HCT116 (cell line): ENCODE measurements at regions not wholly inside any gene's neighbourhood (a gene's known extent, or its start where the extent isn't known, plus 50 kb on each side); places are given as distances from the start of the nearest gene placed in this dataset.

ENCODE experiments used
- ATAC-seq: fragments of 200-7000 bp; cut with Tn5 transposase; 2 replicates; pipeline ENCODE4 v1.9.1; 2020; ENCODE audit warnings: mild to moderate bottlenecking, moderate library complexity
- BruUV-seq: library from RNA; stranded (reverse); fragments of 400-500 nt; replicated peaks from 2 replicates; lab custom pipeline; 2021; lab: Mats Ljungman, UMichigan
- CTCF ChIA-PET: fragments of 300-600 bp; sonication (Branson Sonifier 250); formaldehyde crosslinking; loops from one replicate; lab custom pipeline; 2021; ENCODE audit warnings: antibody characterized with exemption; lab: Charles Lee
- POLR2A ChIA-PET: fragments of 300-600, 350-600 bp; sonication (Branson Sonifier 250); formaldehyde crosslinking; loops from one replicate; lab custom pipeline; 2021; ENCODE audit warnings: antibody characterized with exemption; lab: Charles Lee
- RAD21 ChIA-PET, 2 experiments: fragments of 300-600 bp; sonication (Branson Sonifier 250); formaldehyde crosslinking; loops; one replicate each; lab custom pipeline; 2023; ENCODE audit warnings: low total read pairs in 2 of 2; ENCODE audit not compliant: uncharacterized antibody in 2 of 2, unreplicated experiment in 2 of 2, low non-redundant PET in 1 of 2; lab: Charles Lee
- DNase-seq: peaks from one replicate; pipeline ENCODE4 v3.0.0-alpha.2; 2010; ENCODE audit warnings: low read depth, low spot score
- H2AFZ ChIP-seq: fragments of 200-600 bp; shearing (Covaris generic), sonication (generic); 2 replicates; pipeline ENCODE4 v1.6.1; 2017; ENCODE audit warnings: low read depth, mixed run types, mixed read lengths, antibody characterized with exemption, low read length; ENCODE audit not compliant: poor library complexity, severe bottlenecking
- H3K27ac ChIP-seq: 2 replicates; pipeline ENCODE4 v1.5.1; 2012; ENCODE audit warnings: low read depth, low read length
- H3K27me3 ChIP-seq: fragments of 200-600 bp; sonication (generic); 2 replicates; pipeline ENCODE4 v1.6.1; 2016; ENCODE audit warnings: mixed run types, low read length, mixed read lengths; ENCODE audit not compliant: insufficient read depth
- H3K36me3 ChIP-seq, 2 experiments: fragments of 200-500 bp in 1 of 2; fragments of 200-600 bp in 1 of 2; sonication (Bioruptor generic) in 1 of 2; sonication (generic) in 1 of 2; 2 replicates each; pipeline versions ENCODE4 v1.5.1 to v1.6.1; 2014 to 2016; ENCODE audit warnings: low read length in 2 of 2, inconsistent platforms in 1 of 2, mixed read lengths in 1 of 2, mixed run types in 1 of 2; ENCODE audit not compliant: insufficient read depth in 2 of 2, control insufficient read depth in 1 of 2
- H3K4me1 ChIP-seq, 2 experiments: fragments of 200-600 bp in 1 of 2; sonication (generic) in 1 of 2; 2 replicates each; pipeline versions ENCODE4 v1.5.1 to v1.6.1; 2012 to 2017; ENCODE audit warnings: low read length in 2 of 2, inconsistent platforms in 1 of 2, mild to moderate bottlenecking in 1 of 2, mixed read lengths in 1 of 2, mixed run types in 1 of 2, moderate library complexity in 1 of 2; ENCODE audit not compliant: insufficient read depth in 2 of 2, control insufficient read depth in 1 of 2
- H3K4me2 ChIP-seq: fragments of 200-600 bp; sonication (generic); 2 replicates; pipeline ENCODE4 v1.6.1; 2017; ENCODE audit warnings: mixed run types, low read length, mixed read lengths
- H3K4me3 ChIP-seq, 2 experiments: fragments of 200-600 bp in 1 of 2; sonication (generic) in 1 of 2; replicated peaks in 1 of 2; 2 replicates each; pipeline ENCODE4 v1.5.1; 2011 to 2016; ENCODE audit warnings: low read length in 2 of 2, control low read depth in 1 of 2, low read depth in 1 of 2, mild to moderate bottlenecking in 1 of 2, mixed read lengths in 1 of 2, mixed run types in 1 of 2
- H3K79me2 ChIP-seq: fragments of 200-600 bp; sonication (generic); 2 replicates; pipeline ENCODE4 v1.6.1; 2017; ENCODE audit warnings: mild to moderate bottlenecking, mixed run types, low read length, moderate library complexity, mixed read lengths; ENCODE audit not compliant: insufficient read depth
- H3K9ac ChIP-seq: fragments of 200-600 bp; sonication (generic); 2 replicates; pipeline ENCODE4 v1.6.1; 2016; ENCODE audit warnings: low read length, mixed read lengths
- H3K9me2 ChIP-seq: fragments of 200-600 bp; sonication (generic), shearing (Covaris generic); 2 replicates; pipeline ENCODE4 v1.6.1; 2017; ENCODE audit warnings: mixed run types, mild to moderate bottlenecking, moderate library complexity; ENCODE audit not compliant: insufficient read depth
- H3K9me3 ChIP-seq, 2 experiments: fragments of 200-500 bp in 1 of 2; fragments of 200-600 bp in 1 of 2; sonication (Bioruptor generic) in 1 of 2; sonication (generic) in 1 of 2; 2 replicates each; pipeline ENCODE4 v1.6.1; 2014 to 2017; ENCODE audit warnings: low read length in 2 of 2, mixed read lengths in 2 of 2, inconsistent platforms in 1 of 2, low read depth in 1 of 2, mild to moderate bottlenecking in 1 of 2, mixed run types in 1 of 2, moderate library complexity in 1 of 2; ENCODE audit not compliant: control insufficient read depth in 1 of 2, insufficient read depth in 1 of 2
- H4K20me1 ChIP-seq: fragments of 200-600 bp; sonication (generic), shearing (Covaris generic); 2 replicates; pipeline ENCODE4 v1.6.1; 2017; ENCODE audit warnings: mixed run types, mild to moderate bottlenecking, moderate library complexity; ENCODE audit not compliant: insufficient read depth
- CEBPB ChIP-seq: IDR thresholded peaks from 2 replicates; pipeline ENCODE4 v1.6.1; 2012; ENCODE audit warnings: low read depth
- CTCF ChIP-seq, 3 experiments: fragments of 200-600 bp in 1 of 3; sonication (generic) in 1 of 3; IDR thresholded peaks in 2 of 3; conservative IDR thresholded peaks in 1 of 3; 2 replicates each; pipeline ENCODE4 v1.5.1; 2012 to 2017; ENCODE audit warnings: low read depth in 2 of 3, low read length in 2 of 3, antibody characterized with exemption in 1 of 3, borderline replicate concordance in 1 of 3, control low read depth in 1 of 3, mild to moderate bottlenecking in 1 of 3, mixed read lengths in 1 of 3, mixed run types in 1 of 3, moderate library complexity in 1 of 3; ENCODE audit not compliant: insufficient read depth in 1 of 3
- EGR1 ChIP-seq: IDR thresholded peaks from 2 replicates; pipeline ENCODE4 v1.6.1; 2012; ENCODE audit warnings: low read depth
- ELF1 ChIP-seq: IDR thresholded peaks from 2 replicates; pipeline ENCODE4 v1.6.1; 2012; ENCODE audit warnings: low read depth, borderline replicate concordance
- EZH2phosphoT487 ChIP-seq: fragments of 200-600 bp; IDR thresholded peaks from 2 replicates; pipeline ENCODE4 v1.6.1; 2018; ENCODE audit warnings: antibody characterized with exemption, borderline replicate concordance
- JUND ChIP-seq: IDR thresholded peaks from 2 replicates; pipeline ENCODE4 v1.6.1; 2012
- POLR2A ChIP-seq: IDR thresholded peaks from 2 replicates; pipeline ENCODE4 v1.7.0; 2011; ENCODE audit warnings: borderline replicate concordance; ENCODE audit not compliant: insufficient read depth, insufficient read length; ENCODE audit errors: extremely low read depth
- RAD21 ChIP-seq: IDR thresholded peaks from 2 replicates; pipeline ENCODE4 v1.6.1; 2012; ENCODE audit warnings: low read depth, mild to moderate bottlenecking
- REST ChIP-seq: IDR thresholded peaks from 2 replicates; pipeline ENCODE4 v1.6.1; 2012; ENCODE audit warnings: low read depth
- SRF ChIP-seq: IDR thresholded peaks from 2 replicates; pipeline ENCODE4 v1.6.1; 2012; ENCODE audit warnings: low read depth
- YY1 ChIP-seq: IDR thresholded peaks from 2 replicates; pipeline ENCODE4 v1.6.1; 2011; ENCODE audit warnings: low read length, low read depth, moderate library complexity, mild to moderate bottlenecking; ENCODE audit not compliant: insufficient replicate concordance; ENCODE audit errors: extremely low read depth
- intact Hi-C: fragments of 100-400 bp; cut with micrococcal nuclease; formaldehyde crosslinking; loops from 2 replicates; pipeline ENCODE4 v1.10.0; 2022
- TF ChIP-seq, protein P1 (sequence below): IDR thresholded peaks from 2 replicates; pipeline ENCODE4 v1.6.1; 2012
- TF ChIP-seq, protein P2 (sequence below): IDR thresholded peaks from 2 replicates; pipeline ENCODE4 v1.6.1; 2012

DNA sequence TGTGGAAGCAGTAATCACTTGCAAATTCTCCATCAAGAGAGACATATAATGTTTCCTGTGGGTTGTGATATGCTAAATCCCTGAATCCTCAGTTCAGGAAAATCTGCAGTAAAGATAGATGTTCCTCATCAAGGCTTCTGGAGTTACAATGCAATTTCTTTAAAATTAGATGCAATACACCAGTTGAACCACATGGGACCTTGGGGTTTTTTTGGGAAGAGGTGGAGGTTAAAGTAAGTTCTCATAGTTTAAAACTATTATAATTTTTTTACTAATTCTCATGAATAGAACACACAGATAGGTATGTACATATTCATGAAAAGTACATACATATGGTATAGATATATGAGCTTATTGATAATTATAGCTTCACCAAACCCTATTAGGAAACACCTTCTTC is 496.2 kb downstream of the SATB2 start:
- no TSS peak for BruUV-seq
- ChIA-PET CTCF (no interaction called here), POLR2A (no interaction called here), RAD21 (no interaction called here)
- Histone ChIP-seq H3K27me3 (no peaks in the 10 kb centered on the region; the same call in 1 of the 2 replicates), H3K9me3 (no peaks in the 10 kb centered on the region), H3K9me2 (no peaks in the 10 kb centered on the region), H2AFZ (no peak overlapping the region), H3K4me2 (no peak overlapping the region), H3K27ac (no peak overlapping the region), H3K9ac (no peak overlapping the region), H3K36me3 (no peaks in the 10 kb centered on the region), H3K4me3 (no peak overlapping the region), H3K4me1 (no peaks in the 10 kb centered on the region), H4K20me1 (no peaks in the 10 kb centered on the region; the same call in 1 of the 2 replicates), H3K79me2 (no peaks in the 10 kb centered on the region)
- intact Hi-C loops: no loop called here
- ATAC-seq: peak; percentile 46; the same call in 1 of the 2 replicates
- no peak for DNase-seq
- TF ChIP-seq YY1: no peak
- no peak for TF ChIP-seq ELF1
- no peak for TF ChIP-seq RAD21
- peak in 2 of 3 experiments; percentile 13 to 20; a peak in 1 of 6 replicates for TF ChIP-seq CTCF (IDR thresholded peaks at IDR 0.05 in 2 of 3, conservative IDR thresholded peaks at IDR 0.05 in 1 of 3; ENCODE audit: borderline replicate concordance in 1 of 3, insufficient read depth in 1 of 3, low read depth in 2 of 3, low read length in 2 of 3)
- no peak for TF ChIP-seq SRF
- TF ChIP-seq EZH2phosphoT487: no peak
- TF ChIP-seq POLR2A: no peak
- TF ChIP-seq, protein P1, sequence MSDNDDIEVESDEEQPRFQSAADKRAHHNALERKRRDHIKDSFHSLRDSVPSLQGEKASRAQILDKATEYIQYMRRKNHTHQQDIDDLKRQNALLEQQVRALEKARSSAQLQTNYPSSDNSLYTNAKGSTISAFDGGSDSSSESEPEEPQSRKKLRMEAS: no peak

DNA sequence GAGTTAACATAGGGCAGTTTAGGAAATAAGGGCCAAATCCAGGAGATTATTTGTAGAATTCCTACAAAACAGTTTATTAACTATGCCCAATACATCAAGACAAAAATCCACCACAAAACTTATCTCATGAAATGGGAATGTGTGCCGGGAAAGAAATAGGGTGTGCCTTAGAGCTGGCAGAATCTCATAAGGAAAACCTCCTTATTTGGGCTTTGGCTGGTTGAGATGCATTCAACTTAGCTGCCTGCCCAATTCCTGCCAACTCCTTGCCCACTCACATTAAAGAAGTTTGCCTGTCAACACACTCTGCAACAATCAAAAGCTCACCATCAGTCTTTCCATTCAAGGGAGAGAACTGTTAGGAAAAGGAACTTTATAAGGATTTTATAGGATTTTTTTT is 500.6 kb downstream of the SATB2 start:
- Histone ChIP-seq H3K9me3 (no peaks in the 10 kb centered on the region), H3K9ac (no peak overlapping the region), H4K20me1 (no peaks in the 10 kb centered on the region; the same call in 1 of the 2 replicates), H2AFZ (no peak overlapping the region), H3K4me3 (no peak overlapping the region), H3K79me2 (no peaks in the 10 kb centered on the region), H3K27ac (no peak overlapping the region), H3K36me3 (no peaks in the 10 kb centered on the region), H3K4me2 (no peak overlapping the region), H3K27me3 (no peaks in the 10 kb centered on the region; the same call in 1 of the 2 replicates), H3K4me1 (no peaks in the 10 kb centered on the region), H3K9me2 (no peaks in the 10 kb centered on the region)
- ATAC-seq: no peak
- no peak for DNase-seq
- intact Hi-C loops: no loop called here
- RAD21 ChIA-PET: no interaction called here
- CTCF ChIA-PET: no interaction called here
- BruUV-seq: no TSS peak
- POLR2A ChIA-PET: no interaction called here
- TF ChIP-seq YY1 (no peak), POLR2A (no peak), REST (no peak), CEBPB (no peak), EGR1 (no peak), JUND (no peak)
- TF ChIP-seq, protein P2, sequence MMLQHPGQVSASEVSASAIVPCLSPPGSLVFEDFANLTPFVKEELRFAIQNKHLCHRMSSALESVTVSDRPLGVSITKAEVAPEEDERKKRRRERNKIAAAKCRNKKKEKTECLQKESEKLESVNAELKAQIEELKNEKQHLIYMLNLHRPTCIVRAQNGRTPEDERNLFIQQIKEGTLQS: no peak
